Forelimb muscle (tissue), 1 donor: ENCODE measurements at regions not wholly inside any gene's neighbourhood (a gene's known extent, or its start where the extent isn't known, plus 50 kb on each side); places are given as distances from the start of the nearest gene placed in this dataset.
A peak's percentile ranks its signal among the peaks of the same experiment; 100 is the strongest.

Experiments
- DNase-seq: peaks from one replicate; pipeline ENCODE4 v3.0.0-alpha.2; 2013; ENCODE audit warnings: low read depth

DNA sequence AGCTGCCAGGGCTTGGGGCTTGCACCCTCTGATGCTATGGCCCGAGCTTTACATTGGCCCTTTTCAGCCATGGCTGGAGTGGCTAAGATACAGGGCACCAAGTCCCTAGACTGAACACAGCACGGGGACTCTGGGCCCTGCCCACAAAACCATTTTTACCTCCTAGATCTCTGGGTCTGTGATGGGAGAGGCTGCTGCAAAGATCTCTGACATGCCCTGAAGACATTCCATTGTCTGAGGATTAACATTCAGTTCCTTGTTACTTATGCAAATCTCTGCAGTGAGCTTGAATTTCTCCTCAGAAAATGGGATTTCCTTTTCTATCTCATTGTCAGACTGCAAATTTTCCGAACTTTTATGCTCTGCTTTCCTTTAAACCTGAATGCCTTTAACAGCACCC, 337.0 kb upstream of the SMC2 start:
- no peak for DNase-seq

DNA sequence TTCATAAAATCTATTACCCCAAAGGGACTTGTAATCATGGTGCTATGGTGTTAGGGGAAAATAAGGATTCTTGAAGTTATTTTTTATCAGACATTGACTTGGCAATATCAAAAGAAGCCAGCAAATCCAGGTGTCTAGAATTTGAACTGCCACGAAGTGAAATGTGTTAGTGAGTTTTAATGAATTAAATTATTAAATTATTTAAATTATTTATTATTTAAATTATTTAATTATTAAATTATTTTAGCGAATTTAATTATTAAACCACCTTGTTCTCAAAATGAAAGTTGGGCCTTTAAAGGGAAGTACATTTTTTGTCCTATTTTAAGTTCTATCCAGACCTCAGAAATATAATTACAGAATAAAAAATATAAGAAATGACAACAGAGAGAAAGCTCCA, 332.6 kb upstream of the SMC2 start:
- DNase-seq = no peak

DNA sequence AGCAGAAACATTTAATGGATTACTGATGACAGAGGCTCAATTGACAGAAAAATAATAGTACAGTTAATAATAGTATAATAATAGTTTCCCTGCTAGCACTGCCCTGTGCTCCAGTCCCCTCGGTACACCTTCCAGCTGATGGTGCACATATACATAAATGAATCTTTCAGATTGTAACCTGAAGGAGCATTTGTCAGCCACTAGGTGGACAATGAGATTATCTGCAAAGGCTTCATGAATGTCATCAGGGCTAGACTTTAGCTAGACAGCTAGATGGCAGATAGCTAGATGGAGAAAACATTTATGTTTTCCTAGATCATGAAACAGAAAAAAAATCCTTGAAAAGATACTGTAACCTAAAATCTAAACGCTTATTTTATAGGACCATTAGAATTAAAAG, 304.4 kb upstream of the SMC2 start:
- DNase-seq = no peak

DNA sequence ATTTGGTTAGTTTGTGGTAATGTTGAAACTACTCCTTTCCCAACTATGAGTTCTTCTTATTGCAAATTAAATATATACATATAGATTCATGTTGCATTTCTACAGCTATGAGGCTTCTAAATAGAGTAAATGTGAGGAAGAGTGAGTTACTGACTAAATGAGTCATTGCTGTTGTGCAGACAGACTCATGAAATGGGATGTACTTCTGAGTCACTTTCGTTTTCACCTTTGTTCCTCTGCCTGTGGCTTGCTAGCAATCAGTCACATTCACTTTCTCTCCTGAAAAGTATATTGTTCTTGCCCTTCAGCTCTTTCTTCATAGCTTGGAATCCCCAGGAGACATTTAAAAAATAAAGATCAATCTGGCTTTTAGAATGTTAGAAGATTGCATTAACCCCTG, 295.5 kb upstream of the SMC2 start:
- DNase-seq = no peak

DNA sequence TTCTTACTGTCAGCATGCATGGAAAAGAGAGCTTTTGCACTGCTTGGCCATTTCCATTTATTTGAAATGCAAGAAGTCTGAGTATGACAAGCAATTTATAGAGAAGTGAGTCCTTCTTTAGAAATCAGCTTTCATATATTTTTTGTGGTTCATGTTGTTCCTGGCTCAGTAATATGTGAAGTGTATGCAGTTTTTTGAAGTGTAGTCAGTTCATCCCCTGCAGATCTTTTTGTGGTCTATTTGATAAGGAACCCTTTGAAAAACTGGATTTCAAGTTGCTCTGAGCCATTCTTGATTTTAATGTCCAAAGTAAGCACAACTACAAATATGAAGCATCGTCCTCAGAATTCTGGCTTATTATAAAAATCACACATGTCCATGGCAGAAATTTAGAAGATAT, 294.1 kb upstream of the SMC2 start:
- DNase-seq = no peak

DNA sequence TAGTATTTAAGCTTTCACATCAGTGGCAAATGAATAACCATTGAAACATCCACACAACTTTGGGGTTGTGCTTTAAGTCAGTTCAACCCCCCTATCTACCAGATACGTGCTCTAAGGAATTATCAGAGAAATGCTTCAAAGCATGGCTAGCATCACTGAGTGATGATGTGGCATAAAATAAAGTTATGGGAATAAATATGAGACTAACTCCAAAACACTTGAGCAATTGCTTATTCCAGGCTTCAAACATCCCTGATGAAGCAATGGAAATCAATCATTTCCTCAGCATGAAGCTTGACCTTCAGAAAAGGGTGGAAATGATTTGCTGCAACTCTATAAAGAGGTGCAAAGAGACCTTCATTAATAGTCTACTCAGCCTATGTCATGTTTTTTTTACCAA, 292.0 kb upstream of the SMC2 start:
- DNase-seq = no peak

DNA sequence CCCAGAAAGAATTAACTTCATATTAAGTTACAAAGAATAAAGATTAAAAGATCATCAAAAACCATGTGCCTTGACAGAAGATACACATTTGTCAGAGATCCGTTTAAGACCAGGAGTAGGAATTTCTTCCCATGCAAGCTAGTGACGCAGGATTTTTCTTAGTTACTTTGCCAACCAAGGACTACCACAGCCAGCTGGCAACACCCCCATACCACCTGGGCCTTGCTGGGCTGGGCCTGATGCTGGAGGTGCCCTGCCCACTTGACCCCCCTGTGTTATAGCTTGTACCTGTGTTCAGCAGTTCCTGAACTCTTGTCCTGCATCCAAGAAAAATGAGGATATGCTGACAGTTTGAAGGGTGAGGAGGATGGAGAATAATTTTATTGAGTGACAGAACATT, 290.9 kb upstream of the SMC2 start:
- no peak for DNase-seq

DNA sequence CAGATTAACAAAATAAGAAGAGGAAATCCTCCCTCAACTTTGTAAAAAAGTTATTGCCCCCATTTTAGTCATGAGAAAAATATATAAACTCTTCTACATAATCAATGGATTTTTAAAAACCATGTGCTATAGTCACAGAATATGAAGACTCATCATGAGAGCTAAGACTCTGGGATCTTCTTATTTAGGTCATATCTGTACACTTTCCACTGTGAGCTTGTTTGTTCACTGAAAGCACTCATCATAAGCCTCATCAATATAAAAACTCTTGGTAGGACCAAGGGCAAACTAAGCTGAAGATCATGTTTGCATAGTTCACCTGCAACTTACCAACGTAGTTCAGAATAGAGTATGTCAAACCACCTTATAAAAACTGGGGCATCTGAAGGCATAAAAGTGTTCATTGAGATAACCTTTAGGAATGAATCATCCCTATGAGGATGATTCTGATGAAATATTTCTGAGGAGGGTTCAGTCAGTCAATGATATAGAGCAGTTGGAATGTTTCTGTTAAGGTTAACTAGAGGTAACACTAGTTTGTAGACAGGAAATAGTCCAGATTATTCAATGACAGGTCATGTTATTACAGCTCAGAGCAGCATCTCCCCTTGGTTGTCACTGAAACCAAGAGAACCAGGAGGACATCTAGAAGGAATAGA, 289.9 kb upstream of the SMC2 start:
- DNase-seq = no peak

DNA sequence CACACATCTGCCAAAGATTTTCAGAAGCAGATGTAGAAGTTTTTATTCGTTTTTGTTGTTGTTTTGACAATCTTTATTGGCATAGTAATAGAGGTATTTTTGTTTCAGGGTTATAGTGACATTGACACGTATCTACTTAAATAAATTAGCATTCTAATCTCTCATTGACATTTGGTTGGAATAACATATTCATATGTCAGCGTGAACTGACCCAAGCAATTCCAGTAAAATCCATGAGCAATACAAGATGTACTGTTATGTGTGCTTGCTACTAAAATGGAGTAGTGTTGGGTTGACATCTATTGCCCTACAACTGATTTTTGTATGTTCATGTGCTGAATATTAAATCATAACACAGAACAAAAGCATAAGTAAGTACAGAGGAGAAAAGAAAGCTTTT, 284.4 kb upstream of the SMC2 start:
- DNase-seq = no peak

DNA sequence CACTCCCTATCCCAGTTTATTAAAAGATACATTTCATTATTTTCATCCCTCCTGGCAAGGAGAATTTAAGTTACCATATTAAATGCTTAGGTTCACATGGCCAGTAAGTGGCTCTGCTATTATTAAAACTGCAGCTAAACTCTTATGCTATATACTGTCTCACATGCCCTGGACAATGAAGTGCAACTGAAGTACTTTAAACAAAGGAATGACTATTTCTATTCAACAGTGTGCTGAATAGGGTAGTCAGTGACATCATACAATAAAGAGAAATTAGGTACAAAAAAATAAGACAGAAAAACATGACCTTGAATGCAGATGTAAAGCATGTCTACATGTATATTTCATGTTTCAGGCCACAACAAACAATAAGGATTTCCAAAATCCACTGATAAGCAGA, 282.6 kb upstream of the SMC2 start:
- DNase-seq = no peak

DNA sequence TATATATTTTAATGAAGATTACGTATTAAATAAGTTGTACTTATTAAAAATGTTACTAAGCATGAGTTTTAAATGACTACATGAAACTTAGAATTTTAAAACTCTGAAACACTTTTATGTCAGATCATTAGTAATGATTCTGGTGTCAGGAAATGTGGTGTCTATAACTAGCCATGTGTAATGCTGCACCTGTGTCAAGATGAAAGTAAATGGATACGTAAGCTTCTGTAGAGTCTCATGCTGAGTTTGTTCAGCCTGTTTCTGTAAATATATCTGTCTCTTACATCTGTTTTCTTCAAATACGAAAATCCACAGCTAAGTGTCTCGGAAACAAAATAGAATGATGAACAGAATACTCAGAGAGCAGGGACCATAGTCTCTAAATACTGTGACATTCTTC, 278.0 kb upstream of the SMC2 start:
- no peak for DNase-seq

DNA sequence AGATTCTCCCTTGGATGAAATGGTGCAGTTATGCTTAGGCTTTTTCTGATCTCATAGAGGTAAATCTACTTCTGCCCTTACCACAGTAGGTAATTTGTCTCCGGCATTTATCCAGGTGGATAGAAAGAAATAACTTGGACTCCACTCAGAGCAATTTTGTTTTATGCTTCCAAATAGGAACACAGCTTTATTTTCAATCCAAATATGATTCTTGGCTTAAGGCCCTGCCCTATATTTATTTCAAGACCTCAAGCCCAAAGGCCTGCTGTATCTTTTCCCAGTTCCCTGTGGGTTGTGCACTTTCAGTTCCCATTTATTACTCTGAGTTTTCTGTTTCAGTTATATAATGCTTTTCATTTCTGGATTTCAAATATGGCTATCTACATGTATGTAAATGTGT, 274.2 kb upstream of the SMC2 start:
- DNase-seq = no peak

DNA sequence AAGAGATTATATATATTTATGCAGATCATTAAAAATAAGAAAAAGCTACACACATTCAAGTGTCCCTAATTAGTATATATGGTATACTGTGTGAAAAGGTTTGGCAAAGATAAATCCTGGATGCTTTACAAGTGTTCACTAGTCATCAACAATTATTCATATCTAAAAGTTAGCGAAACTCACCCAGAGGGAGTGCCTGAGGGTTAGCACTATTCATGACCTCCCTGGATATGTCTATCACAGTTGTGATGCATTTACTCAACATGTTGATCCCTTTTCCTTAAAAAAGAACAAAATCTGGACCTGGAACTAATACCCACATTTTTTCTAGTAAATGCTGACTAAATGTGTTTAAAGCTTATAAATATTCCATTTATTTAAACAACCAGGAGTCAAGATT, 273.0 kb upstream of the SMC2 start:
- no peak for DNase-seq

DNA sequence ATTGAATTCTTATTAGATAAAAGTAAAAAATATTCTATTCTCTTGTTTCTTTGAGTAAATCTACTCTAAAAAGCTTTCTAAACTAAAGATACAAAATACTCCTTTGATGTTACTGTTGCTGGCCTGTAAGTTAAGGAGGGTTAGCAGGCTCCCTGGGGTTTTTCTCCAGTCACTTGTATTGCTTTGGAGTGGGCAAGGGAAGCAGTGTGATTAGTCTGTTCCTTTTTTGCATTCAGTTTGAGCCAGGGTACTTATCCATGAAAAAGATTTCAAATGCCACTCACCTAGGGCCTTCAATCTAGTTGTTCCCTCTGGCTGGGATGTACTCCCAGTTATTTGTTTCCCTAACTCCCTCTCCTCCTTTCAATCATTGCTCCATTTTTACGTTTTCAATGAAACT, 256.2 kb upstream of the SMC2 start:
- DNase-seq = no peak

DNA sequence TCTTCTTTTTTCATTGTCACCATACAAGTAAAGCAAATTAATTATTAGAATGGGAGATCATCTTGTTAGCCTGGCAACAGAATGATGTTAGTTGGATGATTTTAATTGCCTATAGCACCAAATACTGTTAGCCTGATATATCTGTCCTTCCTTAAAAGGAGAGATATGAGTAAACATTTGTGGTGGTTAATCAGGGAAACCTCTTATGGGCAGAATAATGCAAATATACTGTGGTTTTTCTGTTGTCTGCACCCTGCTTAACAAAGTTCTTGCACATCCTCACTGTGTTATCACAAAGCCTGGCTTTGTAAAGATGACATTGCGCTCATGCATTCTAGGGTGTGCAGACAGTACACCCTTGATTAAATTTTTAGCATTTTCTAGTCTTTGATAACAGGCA, 254.9 kb upstream of the SMC2 start:
- no peak for DNase-seq

DNA sequence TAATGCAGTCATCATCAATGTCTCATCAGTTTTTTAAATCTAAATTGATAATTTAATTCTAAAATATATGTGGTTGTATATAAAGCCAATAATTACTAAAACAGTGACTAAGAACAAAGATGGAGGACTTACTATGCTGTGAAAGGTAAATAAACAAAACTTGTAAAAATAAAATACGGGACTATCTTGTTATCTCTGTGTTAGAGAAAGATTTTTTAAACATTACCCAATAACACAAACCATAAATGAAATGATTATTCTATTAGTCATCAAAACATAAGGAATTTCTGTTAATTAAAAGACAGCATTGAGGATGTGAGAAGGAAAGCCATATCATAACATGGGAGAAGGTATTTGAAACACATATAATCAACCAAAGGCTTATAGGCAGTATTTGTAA, 226.2 kb upstream of the SMC2 start:
- no peak for DNase-seq

DNA sequence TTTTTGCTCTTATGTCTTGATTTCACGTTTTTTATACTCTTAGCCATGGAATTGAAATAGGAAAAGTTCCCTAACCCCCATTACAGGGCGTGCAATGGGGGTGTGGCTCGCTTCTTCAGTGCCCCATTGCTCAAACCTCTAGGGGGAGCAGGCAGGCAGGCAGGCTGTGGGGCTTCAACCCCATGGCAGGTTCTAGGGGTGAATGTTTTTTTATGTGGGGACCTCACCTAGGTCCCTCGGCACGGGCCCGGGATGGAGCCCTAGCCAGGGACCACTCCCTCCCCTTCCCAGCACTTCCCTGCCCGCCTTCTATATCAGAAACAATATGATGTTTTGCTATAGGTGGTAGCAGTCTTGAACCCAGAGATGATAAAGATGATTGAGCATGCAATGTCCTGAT, 221.3 kb upstream of the SMC2 start:
- DNase-seq = no peak

DNA sequence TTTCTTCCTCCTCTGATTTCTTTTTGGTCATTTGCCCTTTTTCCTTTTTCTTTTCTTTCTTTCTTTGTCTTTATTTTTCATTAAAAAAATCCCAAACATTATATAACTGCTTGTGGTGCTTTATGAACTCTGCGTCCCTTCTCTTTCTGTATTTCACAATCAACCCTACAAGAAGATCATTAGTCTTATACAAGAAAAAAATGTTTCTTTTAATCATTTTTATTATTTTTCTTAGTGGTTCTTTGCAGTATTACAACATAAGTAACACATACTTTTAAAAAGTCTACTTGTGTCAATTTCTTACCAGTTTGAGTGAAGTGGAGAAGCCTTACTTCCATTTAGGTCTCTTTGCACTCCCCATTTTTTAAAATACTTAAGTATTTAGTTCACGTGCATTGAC, 212.7 kb upstream of the SMC2 start:
- no peak for DNase-seq

DNA sequence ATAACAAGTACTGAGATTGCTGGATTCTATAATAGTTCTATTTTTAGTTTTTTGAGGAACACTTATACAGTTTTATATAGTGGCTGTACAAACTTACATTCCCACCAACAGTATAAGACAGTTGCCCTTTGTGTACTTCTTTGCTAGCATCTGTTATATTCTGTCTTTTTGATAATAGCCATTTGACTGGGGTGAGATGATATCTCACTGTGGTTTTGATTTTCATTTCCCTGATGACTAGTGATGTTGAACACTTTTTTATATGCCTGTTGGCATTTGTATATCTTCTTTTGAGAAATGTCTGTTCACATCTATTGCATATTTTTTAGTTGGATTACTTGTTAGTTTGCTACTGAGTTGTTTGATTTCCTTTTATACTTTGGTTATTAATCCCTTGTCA, 204.1 kb upstream of the SMC2 start:
- DNase-seq = no peak

DNA sequence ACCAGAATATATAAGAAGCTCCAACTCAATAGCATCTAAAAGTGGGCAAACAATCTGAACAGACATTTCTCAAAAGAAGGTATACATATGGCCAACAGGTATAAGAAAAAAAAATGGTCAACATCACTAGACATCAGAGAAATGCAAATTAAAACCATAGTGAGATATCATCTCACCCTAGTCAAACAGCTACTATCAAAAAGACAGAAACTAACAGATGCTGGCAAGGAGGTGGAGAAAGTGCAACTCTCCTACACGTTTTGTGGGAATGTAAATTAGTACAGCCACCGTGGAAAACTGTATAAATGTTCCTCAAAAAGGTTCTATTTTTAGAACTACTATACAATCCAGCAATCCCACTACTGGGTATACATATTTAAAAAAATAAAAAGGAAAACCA, 199.9 kb upstream of the SMC2 start:
- no peak for DNase-seq

DNA sequence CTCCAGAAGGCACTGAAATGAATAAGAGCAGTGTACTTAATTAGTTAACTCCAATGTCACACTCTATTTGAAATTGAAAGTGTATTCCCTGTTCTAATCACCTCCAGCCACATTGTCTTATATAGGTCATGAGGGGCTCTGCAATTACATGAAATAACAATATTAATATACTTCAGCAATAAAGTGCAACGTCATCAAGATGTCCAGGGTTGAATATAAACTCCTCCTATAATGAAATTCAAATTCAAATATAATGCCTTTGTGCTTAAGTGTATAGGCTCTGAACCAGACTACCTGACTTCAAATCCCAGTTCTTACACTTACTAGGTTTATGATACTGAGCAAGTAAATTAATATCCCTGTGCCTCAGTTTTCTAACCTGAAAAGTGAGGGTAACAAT, 195.6 kb upstream of the SMC2 start:
- no peak for DNase-seq

DNA sequence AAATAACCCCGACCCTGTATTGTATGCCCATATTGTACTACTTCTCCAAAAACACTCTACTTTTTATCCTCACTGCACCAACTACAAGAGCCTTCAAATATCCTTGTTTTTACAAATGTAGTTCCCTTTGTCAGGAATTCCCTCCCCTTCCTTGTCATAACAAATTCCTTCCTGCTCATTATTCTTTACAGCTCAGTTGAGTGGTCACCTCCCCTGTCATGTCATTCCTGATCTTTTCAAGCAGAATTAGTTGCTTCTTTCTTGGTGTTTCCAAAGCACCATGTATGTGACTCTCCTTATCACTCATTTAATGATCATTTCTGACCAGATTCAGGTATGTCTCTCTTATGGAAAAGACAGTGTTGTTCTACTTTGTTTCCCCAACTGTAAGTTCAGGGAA, 194.2 kb upstream of the SMC2 start:
- DNase-seq = no peak

DNA sequence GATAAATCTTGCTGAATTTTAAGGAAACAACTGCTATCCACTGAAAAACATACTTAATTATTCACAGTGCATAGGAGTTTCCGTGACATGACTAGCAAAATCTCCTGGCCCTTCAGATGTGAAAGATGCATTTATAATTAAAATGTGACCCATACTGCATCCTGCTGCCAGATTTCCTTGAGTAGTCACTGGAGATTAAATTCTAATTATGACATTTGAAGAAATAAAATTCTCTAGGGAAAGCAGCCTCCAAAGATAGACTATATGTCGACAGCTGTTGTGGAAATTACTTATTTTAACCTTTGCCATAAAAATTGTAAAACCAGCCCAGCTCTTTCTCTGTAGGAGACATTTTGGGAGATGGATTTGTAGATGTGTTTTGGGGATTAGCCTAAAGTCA, 193.6 kb upstream of the SMC2 start:
- peak; percentile 5 for DNase-seq

DNA sequence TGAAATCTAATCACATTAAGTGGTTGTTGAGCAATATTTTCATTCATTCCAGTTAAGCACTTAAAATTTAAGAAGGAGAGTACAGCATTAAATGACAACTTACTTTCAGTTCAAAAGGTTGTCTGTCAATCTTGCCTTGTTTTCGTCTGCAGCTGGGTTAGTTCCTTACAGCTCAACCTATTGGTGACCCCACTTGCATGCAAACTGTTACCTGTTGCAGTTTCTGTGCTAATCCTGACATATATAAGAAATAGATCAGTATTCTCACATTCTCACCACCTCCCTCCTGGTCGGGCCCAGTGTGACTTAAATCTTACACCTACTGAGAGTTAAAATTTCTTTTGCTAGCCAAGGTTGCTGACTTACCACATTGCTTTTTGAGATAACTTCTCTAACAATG, 191.8 kb upstream of the SMC2 start:
- DNase-seq = no peak

DNA sequence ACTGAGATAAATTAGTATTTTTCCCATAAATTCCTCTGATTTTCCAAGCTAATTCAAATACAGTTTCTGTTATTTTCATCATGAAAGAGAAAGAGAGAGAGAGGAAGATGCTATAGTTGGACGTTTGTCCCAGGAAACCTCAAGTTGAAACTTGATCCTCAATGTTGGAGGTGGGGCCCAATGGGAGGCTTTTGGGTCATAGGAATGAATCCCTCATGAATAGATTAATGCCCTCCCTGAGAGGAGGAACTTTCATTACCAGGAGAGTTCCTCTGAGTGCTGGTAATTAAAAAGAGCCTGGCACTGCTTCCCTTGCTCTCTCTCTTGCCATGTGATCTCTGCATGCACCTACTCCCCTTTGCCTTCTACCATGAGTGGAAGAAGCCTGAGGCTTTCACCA, 189.9 kb upstream of the SMC2 start:
- DNase-seq = no peak
